Testis (tissue), 2 donors: ENCODE measurements at regions not wholly inside any gene's neighbourhood (a gene's known extent, or its start where the extent isn't known, plus 50 kb on each side); places are given as distances from the start of the nearest gene placed in this dataset.

ENCODE experiments used
- DNase-seq: peaks from one replicate; pipeline ENCODE4 v3.0.0-alpha.2; 2019
- H3K27ac ChIP-seq, 2 donors: fragments of 200-600 bp; sonication (generic); one replicate each; pipeline ENCODE4 v1.5.1; 2019
- H3K27me3 ChIP-seq: fragments of 200-600 bp; sonication (generic); one replicate; pipeline ENCODE4 v1.5.1; 2019
- H3K36me3 ChIP-seq: fragments of 200-600 bp; sonication (generic); one replicate; pipeline ENCODE4 v1.5.1; 2017; ENCODE audit warnings: low read depth; ENCODE audit errors: missing control alignments
- H3K4me1 ChIP-seq: fragments of 200-600 bp; sonication (generic); one replicate; pipeline ENCODE4 v1.5.1; 2019
- H3K4me3 ChIP-seq, 2 donors: fragments of 200-600 bp; sonication (generic); one replicate each; pipeline ENCODE4 v1.5.1; 2017 to 2019
- H3K9me3 ChIP-seq: fragments of 200-600 bp; sonication (generic); one replicate; pipeline ENCODE4 v1.5.1; 2017
- CTCF ChIP-seq, 3 experiments: fragments of 450-650 bp in 2 of 3; fragments of 200-600 bp in 1 of 3; sonication (generic) in 1 of 3; IDR thresholded peaks; one replicate each; pipeline ENCODE4 v1.5.1; 2016 to 2019; ENCODE audit warnings: antibody characterized with exemption in 3 of 3, mild to moderate bottlenecking in 2 of 3, moderate library complexity in 1 of 3
- POLR2A ChIP-seq: fragments of 450-650 bp; IDR thresholded peaks from one replicate; pipeline ENCODE4 v1.6.1; 2017; ENCODE audit warnings: antibody characterized with exemption, mild to moderate bottlenecking, moderate library complexity
- WGBS, 2 donors: methylation state at CpG; one replicate each; pipeline ENCODE4 v1.1.5; 2018; 5-methylcytosine and 5-hydroxymethylcytosine counted together
- intact Hi-C: fragments of 100-400 bp; cut with DNase I; formaldehyde crosslinking; loops from one replicate; pipeline ENCODE4 v1.15.1; 2023; ENCODE audit warnings: low total_unique reads

DNA sequence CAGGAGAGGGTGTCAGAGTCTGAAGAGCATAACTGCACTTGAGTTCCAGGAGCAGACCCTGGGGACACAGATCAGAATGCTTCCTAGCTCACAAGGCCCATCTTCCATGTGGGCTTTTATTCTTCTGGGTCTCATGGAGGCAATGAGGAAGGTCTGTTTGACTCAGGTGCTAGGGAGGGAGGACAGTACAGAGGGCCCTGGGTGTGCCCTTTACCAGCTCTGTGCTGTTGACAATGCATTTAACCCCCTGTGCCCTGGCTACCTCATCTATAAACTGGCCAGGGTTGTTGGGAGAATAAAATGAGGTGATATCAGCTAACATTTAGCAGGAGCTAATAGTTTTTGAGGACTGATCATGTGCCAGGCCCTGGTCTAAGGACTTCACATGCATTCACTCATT is 318.0 kb downstream of the DMAC1 start:
- no peaks in the 10 kb centered on the region for H3K36me3 ChIP-seq
- TF ChIP-seq CTCF (IDR thresholded peaks at IDR 0.05) (no peak), POLR2A (no peak)
- DNase-seq, result no peak
- H3K27ac ChIP-seq, result no peak overlapping the region
- no peaks in the 10 kb centered on the region for H3K9me3 ChIP-seq
- no peaks in the 10 kb centered on the region for H3K4me1 ChIP-seq
- no peaks in the 10 kb centered on the region for H3K27me3 ChIP-seq
- H3K4me3 ChIP-seq, result no peak overlapping the region
- intact Hi-C loops, result no loop called here

- H3K27me3 ChIP-seq, result no peaks in the 10 kb centered on the region
- TF ChIP-seq CTCF (IDR thresholded peaks at IDR 0.05), result no peak
- TF ChIP-seq POLR2A, result no peak
- intact Hi-C loops, result no loop called here
- H3K27ac ChIP-seq, result no peak overlapping the region
- H3K4me3 ChIP-seq, result no peak overlapping the region
- 83% methylated on average over 4 of the region's 4 CpGs for WGBS, 2 donors
- no peak for DNase-seq
- H3K9me3 ChIP-seq, result no peaks in the 10 kb centered on the region
- no peaks in the 10 kb centered on the region for H3K4me1 ChIP-seq
- no peaks in the 10 kb centered on the region for H3K36me3 ChIP-seq
Observed at GRCh38 chr9:7479300-7479699, 320.3 kb downstream of the DMAC1 start.

DNA sequence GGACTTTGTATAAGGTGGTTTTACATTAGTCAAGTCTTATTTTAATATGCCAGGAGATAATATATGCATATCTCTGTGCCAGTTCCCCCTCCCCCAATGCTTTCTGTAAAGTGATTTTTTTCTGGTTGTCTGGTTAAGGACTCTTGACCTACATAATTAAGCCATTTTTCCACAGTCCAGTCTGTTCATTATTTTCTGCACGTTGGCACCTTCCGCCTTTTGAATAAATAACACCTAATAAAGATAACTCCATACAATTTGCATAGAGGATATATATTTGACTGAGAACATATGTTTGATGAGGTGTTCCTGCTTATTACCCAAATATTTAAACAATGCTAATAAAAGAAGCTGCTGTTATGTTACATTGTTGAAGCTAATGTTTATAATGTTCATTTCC is 320.9 kb downstream of the DMAC1 start:
- no peak for DNase-seq
- intact Hi-C loops, result no loop called here
- no peaks in the 10 kb centered on the region for H3K36me3 ChIP-seq
- no peaks in the 10 kb centered on the region for H3K9me3 ChIP-seq
- TF ChIP-seq POLR2A (no peak), CTCF (IDR thresholded peaks at IDR 0.05) (no peak)
- no peak overlapping the region for H3K27ac ChIP-seq
- H3K4me1 ChIP-seq, result no peaks in the 10 kb centered on the region
- H3K4me3 ChIP-seq, result no peak overlapping the region
- H3K27me3 ChIP-seq, result no peaks in the 10 kb centered on the region
- 67 to 90% methylated on average over 2 of the region's 2 CpGs for WGBS, 2 donors

GRCh38 chr9:7467186-7467585 is 332.4 kb downstream of the DMAC1 start:
- 90 to 93% methylated on average over 2 of the region's 2 CpGs for WGBS, 2 donors
- Histone ChIP-seq H3K27me3 (no peaks in the 10 kb centered on the region), H3K36me3 (no peaks in the 10 kb centered on the region), H3K4me1 (no peaks in the 10 kb centered on the region), H3K9me3 (no peaks in the 10 kb centered on the region), H3K27ac (no peak overlapping the region), H3K4me3 (no peak overlapping the region)
- DNase-seq, result no peak
- intact Hi-C loops, result no loop called here
- TF ChIP-seq CTCF (IDR thresholded peaks at IDR 0.05) (no peak), POLR2A (no peak)

DNA sequence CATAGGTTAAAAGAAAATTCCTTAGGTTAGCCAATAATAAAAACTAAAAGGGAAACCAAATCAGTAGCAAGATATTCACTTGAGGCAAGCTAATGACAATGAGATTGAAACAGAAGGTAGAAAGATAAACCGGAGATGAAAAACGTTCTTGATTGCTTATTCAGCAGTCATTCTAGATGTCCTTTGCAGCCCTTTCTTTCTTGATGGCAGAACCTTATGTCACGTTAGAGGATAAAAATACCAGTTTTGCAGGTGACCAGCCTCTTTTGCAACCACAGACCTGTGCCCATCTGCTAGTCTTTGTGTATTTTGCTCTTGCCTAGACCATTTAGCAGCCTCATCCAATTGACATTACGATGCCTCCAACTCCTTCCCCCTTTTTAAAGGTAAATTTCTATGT is 337.8 kb downstream of the DMAC1 start:
- H3K36me3 ChIP-seq, result no peaks in the 10 kb centered on the region
- intact Hi-C loops, result no loop called here
- H3K27ac ChIP-seq, result no peak overlapping the region
- no peaks in the 10 kb centered on the region for H3K27me3 ChIP-seq
- no peaks in the 10 kb centered on the region for H3K4me1 ChIP-seq
- WGBS, 2 donors, result 89 to 94% methylated on average over 4 of the region's 4 CpGs
- no peak for DNase-seq
- H3K4me3 ChIP-seq, result no peak overlapping the region
- no peak for TF ChIP-seq POLR2A
- no peak for TF ChIP-seq CTCF (IDR thresholded peaks at IDR 0.05)
- no peaks in the 10 kb centered on the region for H3K9me3 ChIP-seq
